ENCODE measurements at regions not wholly inside any gene's neighbourhood (a gene's known extent, or its start where the extent isn't known, plus 50 kb on each side); places are given as distances from the start of the nearest gene placed in this dataset.

DNA sequence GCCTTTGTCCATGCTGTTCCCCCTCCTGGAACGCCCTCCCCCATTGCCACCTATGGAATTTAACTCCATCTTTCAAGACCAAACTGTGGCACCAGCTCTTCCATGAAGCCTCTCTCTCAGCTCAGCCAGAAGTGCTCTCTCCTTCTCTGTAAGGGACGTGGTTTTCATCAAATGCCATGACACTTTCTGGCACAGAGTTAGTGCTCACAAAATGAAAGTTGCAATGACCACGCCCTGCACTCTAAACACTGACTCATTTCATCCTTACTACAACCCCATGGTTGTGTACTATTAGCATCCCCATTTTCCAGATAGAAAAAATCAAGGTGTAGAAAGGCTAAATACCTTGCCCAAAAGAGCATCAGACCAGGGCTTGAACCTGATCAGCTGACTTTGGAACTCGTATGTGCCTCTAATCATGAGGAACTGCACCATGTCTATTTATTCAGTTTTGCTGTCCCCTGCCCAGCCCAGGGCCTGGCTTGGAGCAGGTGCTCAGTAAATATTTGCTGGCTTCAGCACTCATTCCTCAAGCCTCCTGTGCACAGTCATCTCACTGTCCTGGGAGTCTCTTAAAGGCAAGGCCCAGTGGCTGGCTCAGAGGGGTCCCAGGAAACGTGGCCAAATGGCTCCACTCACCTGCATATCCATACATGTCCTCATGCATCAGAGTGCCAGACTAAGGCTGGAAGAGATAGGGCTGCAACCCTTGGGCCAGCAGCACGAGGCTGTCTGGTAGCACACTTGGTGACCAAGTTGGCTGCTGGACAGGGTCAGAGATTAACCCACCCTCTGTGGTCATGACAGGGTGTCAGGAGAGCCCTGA is 77.9 kb downstream of the MRPL14 start:
- H3K27me3 ChIP-seq = peaks cover 14% of the 10 kb centered on the region
- H3K4me3 ChIP-seq (ENCODE audit: low read depth in 1 of 2, low read length in 1 of 2) = no peak overlapping the region
- H3K4me1 ChIP-seq (ENCODE audit: control insufficient read depth in 1 of 2, insufficient read depth in 1 of 2, low read depth in 1 of 2, low read length in 1 of 2) = no peaks in the 10 kb centered on the region
- H3K36me3 ChIP-seq = no peaks in the 10 kb centered on the region
- H3K9me3 ChIP-seq = no peaks in the 10 kb centered on the region
- no peak overlapping the region for H3K27ac ChIP-seq
- TF ChIP-seq, protein P1, sequence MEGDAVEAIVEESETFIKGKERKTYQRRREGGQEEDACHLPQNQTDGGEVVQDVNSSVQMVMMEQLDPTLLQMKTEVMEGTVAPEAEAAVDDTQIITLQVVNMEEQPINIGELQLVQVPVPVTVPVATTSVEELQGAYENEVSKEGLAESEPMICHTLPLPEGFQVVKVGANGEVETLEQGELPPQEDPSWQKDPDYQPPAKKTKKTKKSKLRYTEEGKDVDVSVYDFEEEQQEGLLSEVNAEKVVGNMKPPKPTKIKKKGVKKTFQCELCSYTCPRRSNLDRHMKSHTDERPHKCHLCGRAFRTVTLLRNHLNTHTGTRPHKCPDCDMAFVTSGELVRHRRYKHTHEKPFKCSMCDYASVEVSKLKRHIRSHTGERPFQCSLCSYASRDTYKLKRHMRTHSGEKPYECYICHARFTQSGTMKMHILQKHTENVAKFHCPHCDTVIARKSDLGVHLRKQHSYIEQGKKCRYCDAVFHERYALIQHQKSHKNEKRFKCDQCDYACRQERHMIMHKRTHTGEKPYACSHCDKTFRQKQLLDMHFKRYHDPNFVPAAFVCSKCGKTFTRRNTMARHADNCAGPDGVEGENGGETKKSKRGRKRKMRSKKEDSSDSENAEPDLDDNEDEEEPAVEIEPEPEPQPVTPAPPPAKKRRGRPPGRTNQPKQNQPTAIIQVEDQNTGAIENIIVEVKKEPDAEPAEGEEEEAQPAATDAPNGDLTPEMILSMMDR (IDR thresholded peaks at IDR 0.05) = no peak

DNA sequence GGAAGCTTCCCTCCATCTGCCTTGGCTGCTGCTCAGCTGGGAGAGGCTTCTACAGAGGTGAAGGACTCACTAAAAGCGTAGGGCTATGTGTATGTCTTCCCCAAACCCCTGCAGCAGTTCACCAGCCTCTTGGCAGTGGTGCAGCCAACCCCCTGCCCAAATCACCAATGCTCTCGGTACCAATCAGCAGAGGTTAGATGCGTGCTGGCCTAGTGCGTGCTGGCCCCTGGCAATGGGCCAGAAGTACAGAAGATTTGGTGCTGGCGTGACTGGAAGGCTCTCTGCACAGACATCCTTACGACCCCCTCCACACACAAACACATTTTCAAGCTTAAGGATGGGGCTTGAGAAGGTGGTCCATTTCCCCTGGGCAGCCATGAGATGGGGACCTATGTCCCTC is 79.0 kb downstream of the MRPL14 start:
- TF ChIP-seq, protein P1 (IDR thresholded peaks at IDR 0.05) = no peak
- H3K27me3 ChIP-seq = peaks cover 12% of the 10 kb centered on the region
- H3K36me3 ChIP-seq = no peaks in the 10 kb centered on the region
- no peaks in the 10 kb centered on the region for H3K4me1 ChIP-seq (ENCODE audit: control insufficient read depth in 1 of 2, insufficient read depth in 1 of 2, low read depth in 1 of 2, low read length in 1 of 2)
- no peak overlapping the region for H3K27ac ChIP-seq
- H3K4me3 ChIP-seq (ENCODE audit: low read depth in 1 of 2, low read length in 1 of 2) = no peak overlapping the region
- no peaks in the 10 kb centered on the region for H3K9me3 ChIP-seq

DNA sequence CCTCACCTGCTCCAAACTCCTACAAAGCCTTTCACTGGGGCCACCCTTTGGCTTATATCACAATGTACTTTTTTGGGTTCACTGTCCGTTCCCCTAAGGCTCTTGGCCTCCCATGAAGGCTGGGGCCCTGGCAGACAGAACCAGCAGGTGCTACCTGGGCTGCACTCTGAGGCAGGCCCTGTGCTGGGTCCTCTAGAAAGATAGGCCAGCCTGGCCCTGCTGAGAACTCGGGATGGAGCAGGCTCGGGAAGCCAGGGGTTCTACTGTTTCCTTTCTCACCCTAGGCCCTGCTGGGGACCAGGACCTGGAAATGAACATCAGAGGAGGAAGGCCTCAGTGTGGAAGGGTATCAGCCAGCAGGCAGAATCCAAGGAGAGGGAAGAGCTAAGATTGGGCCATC is 79.5 kb downstream of the MRPL14 start:
- TF ChIP-seq, protein P1 (IDR thresholded peaks at IDR 0.05) = no peak
- Histone ChIP-seq H3K27ac (no peak overlapping the region), H3K4me1 (ENCODE audit: control insufficient read depth in 1 of 2, insufficient read depth in 1 of 2, low read depth in 1 of 2, low read length in 1 of 2) (no peaks in the 10 kb centered on the region)

DNA sequence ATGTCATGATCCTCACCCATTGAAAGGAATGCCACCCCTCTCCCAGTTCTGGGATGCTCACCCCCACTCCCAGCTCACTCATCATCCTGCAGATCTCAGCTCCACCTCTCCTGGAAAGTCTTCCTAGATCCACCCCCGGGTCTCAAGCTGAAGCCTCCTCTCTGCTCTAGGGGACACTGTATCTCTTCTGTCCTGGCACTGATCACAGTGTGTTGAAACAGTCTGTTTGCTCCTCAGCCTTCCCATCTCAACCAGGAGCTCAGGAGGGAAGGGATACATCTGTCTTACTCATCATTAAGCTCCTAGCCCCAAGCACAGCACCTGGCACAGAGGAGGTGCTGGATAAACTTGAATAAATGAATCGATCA is 80.1 kb downstream of the MRPL14 start:
- Histone ChIP-seq H3K4me1 (ENCODE audit: control insufficient read depth in 1 of 2, insufficient read depth in 1 of 2, low read depth in 1 of 2, low read length in 1 of 2) (no peaks in the 10 kb centered on the region), H3K27ac (no peak overlapping the region), H3K4me3 (ENCODE audit: low read depth in 1 of 2, low read length in 1 of 2) (no peak overlapping the region), H3K27me3 (peaks cover 12% of the 10 kb centered on the region), H3K9me3 (no peaks in the 10 kb centered on the region), H3K36me3 (no peaks in the 10 kb centered on the region)
- TF ChIP-seq, protein P1 (IDR thresholded peaks at IDR 0.05) = no peak

More for the DNA sequence above, 79.5 kb downstream of the MRPL14 start:
- no peak overlapping the region for H3K4me3 ChIP-seq (ENCODE audit: low read depth in 1 of 2, low read length in 1 of 2)
- H3K9me3 ChIP-seq = no peaks in the 10 kb centered on the region
- H3K36me3 ChIP-seq = no peaks in the 10 kb centered on the region
- H3K27me3 ChIP-seq = peaks cover 12% of the 10 kb centered on the region

DNA sequence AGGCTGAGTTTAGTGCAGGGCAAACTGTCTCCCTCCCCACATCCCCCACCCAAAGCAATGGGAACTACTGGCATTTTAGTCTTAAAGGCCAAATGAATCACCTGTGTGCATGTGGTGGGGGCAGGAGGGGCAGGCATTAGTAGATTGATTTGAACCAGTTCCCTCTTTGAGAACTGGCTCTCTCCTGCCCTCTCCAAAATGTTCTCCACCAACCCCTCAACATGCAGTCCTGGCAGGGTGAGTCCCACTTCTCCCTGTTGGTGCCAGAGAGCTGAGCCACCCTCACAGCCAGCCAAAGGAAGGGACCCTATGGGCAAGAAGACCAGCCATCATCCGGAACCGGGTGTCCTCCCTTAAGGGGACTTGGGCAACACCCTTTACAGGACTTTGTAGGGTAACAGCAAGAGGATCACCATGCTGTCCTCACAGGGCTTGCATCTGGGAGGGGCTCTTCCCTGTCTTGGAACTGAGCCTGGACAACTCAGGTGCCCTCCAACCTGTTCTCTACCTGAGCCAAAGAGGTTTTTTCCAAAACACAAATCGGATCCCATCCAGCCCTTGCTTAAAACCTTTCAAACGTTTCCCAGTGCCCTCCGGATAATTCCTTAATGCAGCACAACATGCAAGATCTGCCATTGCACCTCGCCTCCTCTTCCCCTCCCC is 80.6 kb downstream of the MRPL14 start:
- Histone ChIP-seq H3K36me3 (no peaks in the 10 kb centered on the region), H3K9me3 (no peaks in the 10 kb centered on the region), H3K4me1 (ENCODE audit: control insufficient read depth in 1 of 2, insufficient read depth in 1 of 2, low read depth in 1 of 2, low read length in 1 of 2) (no peaks in the 10 kb centered on the region), H3K4me3 (ENCODE audit: low read depth in 1 of 2, low read length in 1 of 2) (no peak overlapping the region), H3K27me3 (peaks cover 12% of the 10 kb centered on the region), H3K27ac (no peak overlapping the region)
- TF ChIP-seq, protein P1 (IDR thresholded peaks at IDR 0.05) = no peak

All from neutrophil (primary cell).